Activated naive CD4-positive, alpha-beta T cell treated with anti-CD3 and anti-CD28 coated beads, Interleukin-2, amount 50 U/mL, for 24 hours (primary cell): ENCODE measurements at regions not wholly inside any gene's neighbourhood (a gene's known extent, or its start where the extent isn't known, plus 50 kb on each side); places are given as distances from the start of the nearest gene placed in this dataset.

Experiments used
- H3K27ac Mint-ChIP-seq: one replicate; pipeline ENCODE4 v1.8.0; 2021; ENCODE audit warnings: mild to moderate bottlenecking, mixed read lengths
- H3K27me3 Mint-ChIP-seq: one replicate; pipeline ENCODE4 v1.8.0; 2021; ENCODE audit warnings: mixed read lengths
- H3K36me3 Mint-ChIP-seq: one replicate; pipeline ENCODE4 v1.8.0; 2021; ENCODE audit warnings: mixed read lengths
- H3K4me1 Mint-ChIP-seq: one replicate; pipeline ENCODE4 v1.8.0; 2021; ENCODE audit warnings: mixed read lengths
- H3K4me3 Mint-ChIP-seq: one replicate; pipeline ENCODE4 v1.8.0; 2021; ENCODE audit warnings: mild to moderate bottlenecking, mixed read lengths
- H3K9me3 Mint-ChIP-seq: one replicate; pipeline ENCODE4 v1.8.0; 2021; ENCODE audit warnings: mixed read lengths

GRCh38 chr14:84622357-84622756 lies 907.6 kb upstream of the FLRT2 start:
- Mint-ChIP-seq H3K4me3 (no peak overlapping the region), H3K4me1 (no peaks in the 10 kb centered on the region), H3K27me3 (no peaks in the 10 kb centered on the region), H3K27ac (no peak overlapping the region), H3K36me3 (no peaks in the 10 kb centered on the region), H3K9me3 (peaks cover 7% of the 10 kb centered on the region)

- no peaks in the 10 kb centered on the region for H3K4me1 Mint-ChIP-seq
- H3K27ac Mint-ChIP-seq = no peak overlapping the region
- no peaks in the 10 kb centered on the region for H3K27me3 Mint-ChIP-seq
- H3K9me3 Mint-ChIP-seq = peaks cover 4% of the 10 kb centered on the region
- H3K4me3 Mint-ChIP-seq = no peak overlapping the region
- no peaks in the 10 kb centered on the region for H3K36me3 Mint-ChIP-seq
Measured at GRCh38 chr14:84643446-84643845, 886.5 kb upstream of the FLRT2 start.

GRCh38 chr14:84646786-84647500 lies 883.0 kb upstream of the FLRT2 start:
- Mint-ChIP-seq H3K27ac (no peak overlapping the region), H3K36me3 (no peaks in the 10 kb centered on the region), H3K27me3 (no peaks in the 10 kb centered on the region), H3K4me3 (no peak overlapping the region), H3K9me3 (no peaks in the 10 kb centered on the region), H3K4me1 (no peaks in the 10 kb centered on the region)

- Mint-ChIP-seq H3K4me1 (no peaks in the 10 kb centered on the region), H3K27ac (no peak overlapping the region), H3K9me3 (peaks cover 8% of the 10 kb centered on the region), H3K36me3 (no peaks in the 10 kb centered on the region), H3K4me3 (no peak overlapping the region), H3K27me3 (no peaks in the 10 kb centered on the region)
Measured at GRCh38 chr14:84655014-84655413, 874.9 kb upstream of the FLRT2 start.

GRCh38 chr14:84657911-84658310 lies 872.0 kb upstream of the FLRT2 start:
- Mint-ChIP-seq H3K4me3 (no peak overlapping the region), H3K27ac (no peak overlapping the region), H3K9me3 (peaks cover 11% of the 10 kb centered on the region), H3K36me3 (no peaks in the 10 kb centered on the region), H3K4me1 (no peaks in the 10 kb centered on the region), H3K27me3 (no peaks in the 10 kb centered on the region)

GRCh38 chr14:84670796-84671195 lies 859.1 kb upstream of the FLRT2 start:
- Mint-ChIP-seq H3K27me3 (no peaks in the 10 kb centered on the region), H3K36me3 (no peaks in the 10 kb centered on the region), H3K4me3 (no peak overlapping the region), H3K9me3 (no peaks in the 10 kb centered on the region), H3K27ac (no peak overlapping the region), H3K4me1 (no peaks in the 10 kb centered on the region)

- H3K27ac Mint-ChIP-seq = no peak overlapping the region
- no peaks in the 10 kb centered on the region for H3K27me3 Mint-ChIP-seq
- H3K4me1 Mint-ChIP-seq = no peaks in the 10 kb centered on the region
- H3K4me3 Mint-ChIP-seq = no peak overlapping the region
- H3K36me3 Mint-ChIP-seq = no peaks in the 10 kb centered on the region
- H3K9me3 Mint-ChIP-seq = no peaks in the 10 kb centered on the region
Measured at GRCh38 chr14:84671776-84672175, 858.2 kb upstream of the FLRT2 start.

GRCh38 chr14:84674636-84675035 lies 855.3 kb upstream of the FLRT2 start:
- no peaks in the 10 kb centered on the region for H3K4me1 Mint-ChIP-seq
- H3K4me3 Mint-ChIP-seq = no peak overlapping the region
- no peaks in the 10 kb centered on the region for H3K36me3 Mint-ChIP-seq
- peaks cover 3% of the 10 kb centered on the region for H3K9me3 Mint-ChIP-seq
- H3K27ac Mint-ChIP-seq = no peak overlapping the region
- no peaks in the 10 kb centered on the region for H3K27me3 Mint-ChIP-seq

GRCh38 chr14:84686550-84686949 lies 843.4 kb upstream of the FLRT2 start:
- Mint-ChIP-seq H3K27ac (no peak overlapping the region), H3K36me3 (no peaks in the 10 kb centered on the region), H3K9me3 (no peaks in the 10 kb centered on the region), H3K27me3 (no peaks in the 10 kb centered on the region), H3K4me1 (no peaks in the 10 kb centered on the region), H3K4me3 (no peak overlapping the region)

GRCh38 chr14:84688297-84689025 lies 841.5 kb upstream of the FLRT2 start:
- H3K4me3 Mint-ChIP-seq = no peak overlapping the region
- H3K27me3 Mint-ChIP-seq = no peaks in the 10 kb centered on the region
- no peaks in the 10 kb centered on the region for H3K36me3 Mint-ChIP-seq
- no peak overlapping the region for H3K27ac Mint-ChIP-seq
- no peaks in the 10 kb centered on the region for H3K9me3 Mint-ChIP-seq
- H3K4me1 Mint-ChIP-seq = no peaks in the 10 kb centered on the region

GRCh38 chr14:84694161-84694560 lies 835.8 kb upstream of the FLRT2 start:
- Mint-ChIP-seq H3K36me3 (no peaks in the 10 kb centered on the region), H3K4me3 (no peak overlapping the region), H3K27me3 (no peaks in the 10 kb centered on the region), H3K4me1 (no peaks in the 10 kb centered on the region), H3K27ac (no peak overlapping the region), H3K9me3 (no peaks in the 10 kb centered on the region)

- Mint-ChIP-seq H3K9me3 (peaks cover 6% of the 10 kb centered on the region), H3K27me3 (no peaks in the 10 kb centered on the region), H3K4me3 (no peak overlapping the region)
Measured at GRCh38 chr14:84704601-84705000, 825.3 kb upstream of the FLRT2 start.

GRCh38 chr14:84707830-84708229 lies 822.1 kb upstream of the FLRT2 start:
- no peak overlapping the region for H3K4me3 Mint-ChIP-seq
- H3K36me3 Mint-ChIP-seq = no peaks in the 10 kb centered on the region
- no peaks in the 10 kb centered on the region for H3K4me1 Mint-ChIP-seq
- H3K27me3 Mint-ChIP-seq = no peaks in the 10 kb centered on the region
- H3K27ac Mint-ChIP-seq = no peak overlapping the region
- peaks cover 15% of the 10 kb centered on the region for H3K9me3 Mint-ChIP-seq

More at GRCh38 chr14:84704601-84705000, 825.3 kb upstream of the FLRT2 start:
- H3K4me1 Mint-ChIP-seq = no peaks in the 10 kb centered on the region
- no peak overlapping the region for H3K27ac Mint-ChIP-seq
- H3K36me3 Mint-ChIP-seq = no peaks in the 10 kb centered on the region

GRCh38 chr14:84708865-84709264 lies 821.1 kb upstream of the FLRT2 start:
- H3K4me1 Mint-ChIP-seq = no peaks in the 10 kb centered on the region
- H3K36me3 Mint-ChIP-seq = no peaks in the 10 kb centered on the region
- H3K27ac Mint-ChIP-seq = peak overlapping the region; percentile 26
- no peaks in the 10 kb centered on the region for H3K27me3 Mint-ChIP-seq
- no peak overlapping the region for H3K4me3 Mint-ChIP-seq
- peaks cover 15% of the 10 kb centered on the region for H3K9me3 Mint-ChIP-seq

- Mint-ChIP-seq H3K9me3 (peaks cover 9% of the 10 kb centered on the region), H3K4me3 (no peak overlapping the region), H3K36me3 (no peaks in the 10 kb centered on the region), H3K27ac (no peak overlapping the region), H3K27me3 (no peaks in the 10 kb centered on the region), H3K4me1 (no peaks in the 10 kb centered on the region)
Measured at GRCh38 chr14:84726471-84726870, 803.5 kb upstream of the FLRT2 start.

- H3K27ac Mint-ChIP-seq = no peak overlapping the region
- no peaks in the 10 kb centered on the region for H3K4me1 Mint-ChIP-seq
- H3K36me3 Mint-ChIP-seq = no peaks in the 10 kb centered on the region
- no peaks in the 10 kb centered on the region for H3K27me3 Mint-ChIP-seq
- H3K9me3 Mint-ChIP-seq = peaks cover 11% of the 10 kb centered on the region
- H3K4me3 Mint-ChIP-seq = no peak overlapping the region
Measured at GRCh38 chr14:84749191-84749955, 780.6 kb upstream of the FLRT2 start.
